Neural progenitor cell (in vitro differentiated cells): ENCODE measurements at regions not wholly inside any gene's neighbourhood (a gene's known extent, or its start where the extent isn't known, plus 50 kb on each side); places are given as distances from the start of the nearest gene placed in this dataset.
"Not testable (repeated sequence)": the region's sequence is repeated elsewhere in the genome, so short reads cannot be mapped to it uniquely, and the experiment has no call there.

Source experiments
- EZH2 ChIP-seq: fragments of 200-600 bp; sonication (generic); IDR thresholded peaks from 2 replicates; pipeline ENCODE4 v1.6.1; 2017; ENCODE audit warnings: antibody characterized with exemption, mild to moderate bottlenecking, moderate library complexity
- EZH2phosphoT487 ChIP-seq: fragments of 200-600 bp; sonication (generic); IDR thresholded peaks from 2 replicates; pipeline ENCODE4 v1.6.1; 2017; ENCODE audit warnings: antibody characterized with exemption
- TF ChIP-seq, protein P1 (sequence below): fragments of 200-600 bp; sonication (generic); IDR thresholded peaks from 2 replicates; pipeline ENCODE4 v1.5.1; 2017; ENCODE audit warnings: antibody characterized with exemption, mild to moderate bottlenecking

DNA sequence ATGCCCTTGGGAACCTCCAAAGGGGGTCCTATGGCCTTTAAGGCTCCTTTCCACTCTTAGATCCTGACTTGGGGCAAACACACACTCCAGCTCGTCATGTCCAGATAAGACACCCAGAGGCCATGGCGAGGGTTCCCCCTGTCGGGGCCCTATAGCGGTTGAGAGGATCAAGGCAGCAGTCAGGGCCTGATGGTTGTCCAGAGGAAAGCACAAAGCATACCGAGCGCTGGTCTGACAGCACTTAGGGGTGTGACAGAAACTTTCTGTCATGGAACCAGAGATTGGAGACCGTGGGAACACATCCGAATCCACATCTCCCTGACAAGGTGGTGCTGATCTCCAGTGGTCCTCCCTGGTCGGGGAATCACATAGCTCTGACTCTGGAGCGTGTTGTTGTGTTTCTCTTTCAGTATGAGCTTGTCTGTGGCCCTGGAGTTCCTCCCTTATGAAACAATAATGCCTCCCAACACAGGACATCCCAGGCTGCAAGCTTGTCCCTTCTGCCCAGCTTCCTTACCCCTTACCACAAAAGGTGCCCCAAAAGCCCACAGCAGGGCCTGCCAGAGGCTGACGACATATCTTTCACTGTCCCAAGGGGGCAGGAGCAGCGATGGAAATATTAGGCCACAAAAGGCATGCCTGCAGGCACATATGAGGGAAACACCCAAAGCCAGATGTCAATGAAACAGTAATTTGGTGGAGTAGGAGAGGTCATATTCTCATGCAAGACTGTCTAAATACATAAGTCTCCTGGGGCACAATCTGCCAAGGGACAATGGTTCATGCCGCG, 144.2 kb downstream of the ADRA2C start:
- TF ChIP-seq, protein P1, sequence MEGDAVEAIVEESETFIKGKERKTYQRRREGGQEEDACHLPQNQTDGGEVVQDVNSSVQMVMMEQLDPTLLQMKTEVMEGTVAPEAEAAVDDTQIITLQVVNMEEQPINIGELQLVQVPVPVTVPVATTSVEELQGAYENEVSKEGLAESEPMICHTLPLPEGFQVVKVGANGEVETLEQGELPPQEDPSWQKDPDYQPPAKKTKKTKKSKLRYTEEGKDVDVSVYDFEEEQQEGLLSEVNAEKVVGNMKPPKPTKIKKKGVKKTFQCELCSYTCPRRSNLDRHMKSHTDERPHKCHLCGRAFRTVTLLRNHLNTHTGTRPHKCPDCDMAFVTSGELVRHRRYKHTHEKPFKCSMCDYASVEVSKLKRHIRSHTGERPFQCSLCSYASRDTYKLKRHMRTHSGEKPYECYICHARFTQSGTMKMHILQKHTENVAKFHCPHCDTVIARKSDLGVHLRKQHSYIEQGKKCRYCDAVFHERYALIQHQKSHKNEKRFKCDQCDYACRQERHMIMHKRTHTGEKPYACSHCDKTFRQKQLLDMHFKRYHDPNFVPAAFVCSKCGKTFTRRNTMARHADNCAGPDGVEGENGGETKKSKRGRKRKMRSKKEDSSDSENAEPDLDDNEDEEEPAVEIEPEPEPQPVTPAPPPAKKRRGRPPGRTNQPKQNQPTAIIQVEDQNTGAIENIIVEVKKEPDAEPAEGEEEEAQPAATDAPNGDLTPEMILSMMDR: not testable (repeated sequence)
- not testable (repeated sequence) for TF ChIP-seq EZH2phosphoT487, EZH2
